Psoas muscle (tissue), 7 donors: ENCODE measurements at regions not wholly inside any gene's neighbourhood (a gene's known extent, or its start where the extent isn't known, plus 50 kb on each side); places are given as distances from the start of the nearest gene placed in this dataset.

Source experiments
- ATAC-seq, 4 donors: fragments of 200-7000 bp; cut with Tn5 transposase; one replicate each; pipeline ENCODE4 v1.9.1; 2020; ENCODE audit warnings: moderate library complexity in 3 of 4, mild to moderate bottlenecking in 2 of 4
- DNase-seq, 2 donors: peaks; one replicate each; pipeline ENCODE4 v3.0.0-alpha.2; 2020
- H3K27ac ChIP-seq: fragments of 200-600 bp; one replicate; pipeline ENCODE4 v1.8.0; 2022
- H3K27me3 ChIP-seq, 3 donors: fragments of 200-600 bp in 1 of 3; one replicate each; pipeline versions ENCODE4 v1.6.1 to v1.8.0; 2013 to 2022; ENCODE audit warnings: low read length in 2 of 3, mild to moderate bottlenecking in 2 of 3, moderate library complexity in 1 of 3; ENCODE audit not compliant: insufficient read depth in 3 of 3
- H3K36me3 ChIP-seq, 2 donors: fragments of 200-600 bp in 1 of 2; one replicate each; pipeline versions ENCODE4 v1.6.1 to v1.8.0; 2013 to 2022; ENCODE audit warnings: low read depth in 1 of 2, mild to moderate bottlenecking in 1 of 2, moderate library complexity in 1 of 2; ENCODE audit not compliant: insufficient read depth in 1 of 2
- H3K4me1 ChIP-seq: fragments of 200-600 bp; one replicate; pipeline ENCODE4 v1.8.0; 2022
- H3K4me3 ChIP-seq: fragments of 200-600 bp; one replicate; pipeline ENCODE4 v1.8.0; 2022; ENCODE audit warnings: mild to moderate bottlenecking
- H3K9me3 ChIP-seq: fragments of 200-600 bp; one replicate; pipeline ENCODE4 v1.8.0; 2022
- CTCF ChIP-seq: fragments of 200-600 bp; IDR thresholded peaks from one replicate; pipeline ENCODE4 v1.8.0; 2022; ENCODE audit warnings: antibody characterized with exemption
- WGBS, 3 donors: extraction: QIAGEN DNeasy Blood & Tissue Kit; methylation state at CpG; one replicate each; pipeline versions ENCODE4 v1.1.6 to v1.1.7; 2013; 5-methylcytosine and 5-hydroxymethylcytosine counted together
- intact Hi-C, 2 donors: fragments of 100-400 bp; cut with DNase I; formaldehyde crosslinking; loops; one replicate each; pipeline versions ENCODE4 v1.11.0 to v1.14.2; 2022
- donor health status: healthy with polysubstance abuse.
- donor health status: DM: no; HTN: no; CAD: no; lungs with moderate emphysema.
- donor health status: Bipolar disorder and iron deficiency.
- donor health status: healthy.
- donor health status: DM: yes; HTN: yes; CAD: no.
- donor health status: DM: no; HTN: no; CAD: no.
- donor health status: DM: yes; HTN: yes; CAD: no.

GRCh38 chr10:6918305-6918704 lies 338.2 kb upstream of the PRKCQ start:
- Histone ChIP-seq H3K27me3 (peaks cover 0 to 3% (median 0%) of the 10 kb centered on the region in 3 donors), H3K4me3 (no peak overlapping the region), H3K27ac (no peak overlapping the region), H3K36me3 (no peaks in the 10 kb centered on the region), H3K4me1 (no peaks in the 10 kb centered on the region), H3K9me3 (no peaks in the 10 kb centered on the region)
- 76 to 83% (median 76%) methylated on average over 6 of the region's 6 CpGs for WGBS, 3 donors
- peak in 1 of 2 donors; percentile 23 for DNase-seq
- TF ChIP-seq CTCF: peak; percentile 29
- no peak for ATAC-seq
- intact Hi-C loops: loop anchor here in 1 of 2 donors (10.0 kb wide), 1 partner anchor 496 kb away; the partner anchor contains the start of gene SFMBT2

DNA sequence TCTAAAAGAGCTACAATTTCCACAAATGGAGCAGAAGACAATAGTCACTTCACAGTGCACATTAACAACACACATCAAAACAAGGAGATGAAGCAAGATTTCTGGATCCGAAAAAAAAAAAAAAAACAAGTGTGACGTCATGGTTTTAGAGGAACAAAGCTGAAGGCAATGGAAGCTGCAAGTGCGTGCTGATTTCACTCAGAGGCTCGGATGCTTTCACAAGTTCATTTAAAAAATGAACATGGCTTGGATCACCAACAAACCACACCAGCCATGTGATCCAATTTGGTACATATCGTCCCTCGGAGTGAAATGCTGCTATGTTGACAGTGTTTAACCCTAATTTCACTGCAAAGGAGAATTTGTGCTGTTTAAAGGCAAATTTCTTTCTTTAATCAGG lies 337.0 kb upstream of the PRKCQ start:
- TF ChIP-seq CTCF: no peak
- no peak for ATAC-seq
- no peak overlapping the region for H3K4me3 ChIP-seq
- peaks cover 0 to 3% (median 0%) of the 10 kb centered on the region in 3 donors for H3K27me3 ChIP-seq
- intact Hi-C loops: loop anchor here in 1 of 2 donors (10.0 kb wide), 1 partner anchor 498 kb away; the partner anchor contains the start of gene SFMBT2
- DNase-seq: no peak
- no peaks in the 10 kb centered on the region for H3K36me3 ChIP-seq
- H3K27ac ChIP-seq: no peak overlapping the region
- no peaks in the 10 kb centered on the region for H3K9me3 ChIP-seq
- no peaks in the 10 kb centered on the region for H3K4me1 ChIP-seq
- WGBS, 3 donors: 40 to 61% (median 43%) methylated on average over 6 of the region's 6 CpGs

- ATAC-seq (no peak), DNase-seq (no peak)
- Histone ChIP-seq H3K4me3 (no peak overlapping the region), H3K9me3 (no peaks in the 10 kb centered on the region), H3K27ac (no peak overlapping the region), H3K27me3 (peaks cover 0 to 3% (median 0%) of the 10 kb centered on the region in 3 donors), H3K4me1 (no peaks in the 10 kb centered on the region), H3K36me3 (no peaks in the 10 kb centered on the region)
- 82 to 88% (median 84%) methylated on average over 2 of the region's 2 CpGs for WGBS, 3 donors
- no peak for TF ChIP-seq CTCF
- intact Hi-C loops: loop anchor here in 1 of 2 donors (10.0 kb wide), 1 partner anchor 498 kb away; the partner anchor contains the start of gene SFMBT2
Measured at GRCh38 chr10:6916601-6917000, 336.5 kb upstream of the PRKCQ start.

- no peak overlapping the region for H3K27ac ChIP-seq
- H3K4me3 ChIP-seq: no peak overlapping the region
- WGBS, 3 donors: 82 to 94% (median 89%) methylated on average over 3 of the region's 3 CpGs
- no peaks in the 10 kb centered on the region for H3K36me3 ChIP-seq
- H3K9me3 ChIP-seq: no peaks in the 10 kb centered on the region
- peaks cover 0 to 3% (median 0%) of the 10 kb centered on the region in 3 donors for H3K27me3 ChIP-seq
- intact Hi-C loops: loop anchor here in 1 of 2 donors (10.0 kb wide), 1 partner anchor 499 kb away; the partner anchor contains the start of gene SFMBT2
- TF ChIP-seq CTCF: no peak
- H3K4me1 ChIP-seq: no peaks in the 10 kb centered on the region
- no peak for DNase-seq
- no peak for ATAC-seq
Measured at GRCh38 chr10:6915307-6915706, 335.2 kb upstream of the PRKCQ start.

DNA sequence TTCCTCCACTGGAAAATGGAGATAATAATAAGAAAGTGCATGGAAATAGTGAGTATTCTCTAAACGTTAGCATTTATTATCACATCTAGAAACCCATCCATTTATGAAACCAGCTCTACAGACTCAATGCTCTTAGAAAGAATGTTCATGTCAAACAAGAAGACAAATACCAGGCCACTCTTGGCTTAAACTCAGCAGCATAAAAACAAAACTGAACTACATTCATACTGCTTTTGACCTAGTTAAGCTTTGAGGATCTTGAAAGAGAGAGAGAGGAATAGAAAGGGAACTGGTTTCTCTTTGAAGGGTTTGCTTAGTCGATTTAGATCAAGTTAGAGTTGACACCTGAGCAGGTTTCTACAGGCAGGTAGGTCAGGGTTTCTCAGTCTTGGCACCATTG lies 332.9 kb upstream of the PRKCQ start:
- ATAC-seq (no peak), DNase-seq (no peak)
- no peaks in the 10 kb centered on the region for H3K36me3 ChIP-seq
- H3K27me3 ChIP-seq: peaks cover 0 to 3% (median 0%) of the 10 kb centered on the region in 3 donors
- no peaks in the 10 kb centered on the region for H3K9me3 ChIP-seq
- TF ChIP-seq CTCF: no peak
- intact Hi-C loops: loop anchor here in 1 of 2 donors (10.0 kb wide), 1 partner anchor 502 kb away; the partner anchor contains the start of gene SFMBT2
- H3K4me1 ChIP-seq: no peaks in the 10 kb centered on the region
- WGBS, 3 donors: 69 to 73% (median 69%) methylated on average over 2 of the region's 2 CpGs
- no peak overlapping the region for H3K27ac ChIP-seq
- no peak overlapping the region for H3K4me3 ChIP-seq
